Activated CD8-positive, alpha-beta memory T cell treated with anti-CD3 and anti-CD28 coated beads, Interleukin-2, amount 50 U/mL, for 4 hours (primary cell): ENCODE measurements at regions not wholly inside any gene's neighbourhood (a gene's known extent, or its start where the extent isn't known, plus 50 kb on each side); places are given as distances from the start of the nearest gene placed in this dataset.
"Not testable (repeated sequence)": the region's sequence is repeated elsewhere in the genome, so short reads cannot be mapped to it uniquely, and the experiment has no call there.

ENCODE experiments used
- DNase-seq: peaks from one replicate; pipeline ENCODE4 v3.0.0-alpha.2; 2020

DNA sequence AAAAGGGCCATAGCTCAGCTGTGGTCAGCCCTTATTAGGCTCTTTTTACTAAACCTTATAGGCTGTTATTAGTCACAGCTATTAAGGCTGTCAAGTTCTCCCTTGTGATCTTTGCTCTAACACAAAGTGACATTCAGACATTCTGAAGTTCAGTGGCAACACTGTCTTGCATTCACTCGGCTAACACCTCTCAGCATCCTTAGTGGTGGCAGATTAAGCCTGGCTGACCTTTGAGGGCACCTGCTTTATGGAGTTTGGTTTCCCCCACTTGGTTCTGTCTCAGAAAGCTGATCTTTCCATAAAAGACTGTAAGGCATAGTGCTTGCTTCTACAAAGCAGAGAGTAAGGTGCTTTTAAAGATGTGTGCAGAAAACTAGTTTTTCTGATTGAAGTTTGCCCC, 677.4 kb upstream of the TMEM132C start:
- no peak for DNase-seq

DNA sequence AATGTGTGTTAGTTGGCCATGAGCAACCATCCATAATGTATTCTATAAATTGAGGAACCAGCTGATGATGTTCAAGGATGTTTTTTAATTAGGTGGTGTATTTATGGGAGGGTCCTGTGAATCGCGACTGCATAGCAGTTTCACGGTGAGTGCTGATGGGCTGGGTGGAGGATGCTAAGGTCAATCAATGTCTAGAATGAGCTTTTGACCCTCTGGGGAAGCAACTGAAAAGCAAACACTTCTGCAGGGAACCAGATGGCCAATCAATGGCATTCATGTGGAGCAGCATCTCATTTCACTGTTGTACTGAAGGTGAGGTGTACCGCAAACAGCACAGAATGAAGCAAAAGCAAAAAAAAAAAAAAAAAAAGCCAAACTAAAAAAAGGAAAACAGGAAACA, 676.1 kb upstream of the TMEM132C start:
- DNase-seq: no peak

DNA sequence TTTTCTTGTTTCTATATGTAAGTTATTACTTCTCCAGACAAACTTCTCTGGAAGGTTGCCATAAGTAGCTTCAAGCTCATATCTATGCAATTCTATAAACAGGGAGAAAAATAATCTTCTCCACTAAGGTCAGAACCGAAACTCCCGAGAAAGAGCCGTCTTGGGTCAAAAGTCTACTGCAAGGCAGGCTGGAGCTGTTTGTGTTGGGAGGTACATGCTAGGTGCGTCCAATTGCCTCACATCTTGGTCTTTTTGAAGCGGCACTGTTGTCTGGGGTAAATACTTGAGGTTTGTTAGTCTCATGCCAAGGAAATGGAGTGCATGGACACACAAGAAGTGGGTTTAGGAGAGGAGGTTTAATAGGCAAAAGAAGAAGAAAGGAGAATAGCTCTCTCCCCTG, 674.7 kb upstream of the TMEM132C start:
- no peak for DNase-seq

DNA sequence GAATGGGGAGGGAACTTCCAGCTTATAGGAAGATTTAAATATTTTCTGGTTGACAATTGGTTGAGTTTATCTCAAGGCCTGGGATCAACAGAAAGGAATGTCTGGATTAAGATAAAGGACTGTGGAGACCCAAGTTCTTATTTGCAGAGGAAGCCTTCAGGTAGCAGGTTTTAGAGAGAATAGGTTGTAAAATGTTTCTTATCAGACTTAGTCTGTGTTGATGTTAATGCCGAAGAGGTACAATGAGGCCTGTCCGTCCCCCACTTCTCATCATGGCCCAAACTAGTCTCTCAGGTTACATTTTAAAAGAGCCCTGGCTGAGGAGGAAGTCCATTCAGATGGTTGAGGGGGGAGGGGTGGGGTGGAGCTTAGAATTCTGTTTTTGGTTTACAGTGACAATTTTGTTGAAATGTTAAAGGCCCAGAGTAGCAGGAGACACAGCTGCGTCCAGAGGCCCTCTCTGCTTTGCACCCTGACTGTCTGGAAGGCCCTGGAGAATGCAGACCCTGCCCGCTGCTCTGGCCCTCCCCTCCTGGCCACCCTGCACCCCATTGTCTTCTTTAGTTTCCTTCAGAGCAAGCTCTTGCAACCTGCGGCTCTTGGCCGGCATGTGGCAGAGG, 672.5 kb upstream of the TMEM132C start:
- no peak for DNase-seq

DNA sequence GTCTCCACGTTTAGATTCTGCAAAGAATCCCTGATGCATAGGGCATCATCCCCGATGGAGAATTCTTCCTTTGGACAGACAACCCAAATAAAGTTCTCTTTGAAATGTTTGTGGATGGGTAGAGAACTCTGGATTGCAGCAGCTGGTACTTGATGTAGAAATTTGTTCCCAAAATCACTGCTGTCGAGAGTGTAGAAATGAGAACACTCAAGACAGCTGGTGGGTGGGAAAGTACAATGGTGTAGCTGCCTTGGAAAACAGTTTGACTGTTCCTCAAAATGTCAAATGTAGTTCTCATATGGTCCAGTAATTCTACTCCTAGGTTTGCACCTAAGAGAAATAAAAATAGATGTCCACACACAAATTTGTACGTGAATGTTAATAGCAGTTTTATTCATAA, 671.5 kb upstream of the TMEM132C start:
- no peak for DNase-seq

DNA sequence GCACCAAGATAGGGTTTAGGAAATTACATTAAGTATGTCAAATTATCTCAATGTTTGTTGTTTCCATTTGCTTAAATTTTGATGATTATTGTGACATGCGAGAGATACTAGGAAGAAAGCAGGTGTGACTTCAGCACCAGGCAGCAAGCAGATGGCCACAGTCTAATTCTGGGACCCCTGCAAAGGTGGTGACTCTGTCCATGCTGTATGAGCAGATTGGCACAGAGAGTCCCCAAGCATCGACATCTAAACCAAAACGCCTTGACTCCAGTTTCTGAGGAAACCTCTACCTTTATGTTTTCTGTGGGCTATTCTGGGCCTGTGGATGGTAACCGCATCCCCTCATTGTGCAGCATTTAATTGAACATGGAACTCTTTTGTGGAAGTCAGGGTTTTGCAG, 670.1 kb upstream of the TMEM132C start:
- no peak for DNase-seq

DNA sequence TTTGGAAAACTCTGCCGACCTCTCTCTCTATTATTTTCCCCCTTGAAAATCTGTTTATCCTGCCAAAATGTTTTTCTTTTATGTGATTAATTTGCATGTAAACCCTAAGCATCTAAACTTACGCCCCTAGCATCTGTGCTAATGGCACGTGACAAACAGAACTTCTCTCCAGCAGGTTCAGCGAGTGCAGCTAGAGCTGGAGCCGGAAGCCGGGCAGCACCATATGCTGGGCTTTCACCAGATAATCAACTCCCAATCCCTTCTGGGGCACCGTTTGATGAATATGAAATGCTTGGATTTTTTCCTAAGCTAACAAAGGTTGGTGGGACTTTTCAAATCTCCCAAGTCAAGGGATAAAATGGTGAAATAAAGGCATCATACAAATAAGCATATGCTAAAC, 667.5 kb upstream of the TMEM132C start:
- DNase-seq: no peak

DNA sequence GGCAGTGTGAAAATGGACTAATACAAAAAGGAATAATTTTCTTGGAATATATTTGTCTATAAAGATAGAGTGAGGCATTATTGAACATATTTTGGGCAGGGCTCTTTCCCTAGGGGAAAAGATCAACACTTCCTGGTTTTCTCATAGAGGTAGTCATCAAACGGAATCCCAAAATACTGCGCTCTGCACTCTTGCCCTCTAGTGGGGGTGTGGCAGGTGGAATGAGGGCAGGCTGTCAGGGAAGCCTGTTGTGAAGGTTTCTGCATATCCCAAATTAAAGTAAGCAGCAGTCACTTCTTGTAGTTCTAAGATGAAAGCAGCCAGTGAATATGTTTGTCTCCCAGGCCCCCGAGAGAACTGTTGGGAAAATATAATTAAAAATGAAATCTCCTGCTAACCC, 666.8 kb upstream of the TMEM132C start:
- DNase-seq: no peak

DNA sequence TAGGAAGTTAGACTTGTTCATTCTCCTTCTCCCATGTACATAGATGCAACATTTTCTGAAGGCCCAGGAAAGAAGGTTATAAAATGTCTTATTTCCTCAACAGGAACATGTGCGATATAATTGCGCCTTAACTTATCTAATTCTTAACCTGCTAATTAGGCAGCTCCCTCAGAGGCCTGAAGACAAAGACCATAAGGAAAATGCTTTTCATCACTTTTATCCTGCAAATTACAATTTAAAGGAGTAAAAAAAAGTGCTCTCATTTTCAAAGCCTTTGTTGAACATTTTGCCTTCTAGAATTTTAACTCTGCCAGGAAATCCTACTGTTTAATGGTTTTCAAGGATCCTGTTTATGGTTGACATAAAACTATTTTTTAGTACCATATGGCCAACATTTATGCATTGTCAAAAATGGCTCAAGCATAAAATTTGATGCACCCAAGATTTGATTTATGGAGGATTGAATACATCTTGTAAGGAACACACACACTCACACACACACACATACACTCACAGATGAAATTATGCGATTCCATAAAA, 660.4 kb upstream of the TMEM132C start:
- no peak for DNase-seq

DNA sequence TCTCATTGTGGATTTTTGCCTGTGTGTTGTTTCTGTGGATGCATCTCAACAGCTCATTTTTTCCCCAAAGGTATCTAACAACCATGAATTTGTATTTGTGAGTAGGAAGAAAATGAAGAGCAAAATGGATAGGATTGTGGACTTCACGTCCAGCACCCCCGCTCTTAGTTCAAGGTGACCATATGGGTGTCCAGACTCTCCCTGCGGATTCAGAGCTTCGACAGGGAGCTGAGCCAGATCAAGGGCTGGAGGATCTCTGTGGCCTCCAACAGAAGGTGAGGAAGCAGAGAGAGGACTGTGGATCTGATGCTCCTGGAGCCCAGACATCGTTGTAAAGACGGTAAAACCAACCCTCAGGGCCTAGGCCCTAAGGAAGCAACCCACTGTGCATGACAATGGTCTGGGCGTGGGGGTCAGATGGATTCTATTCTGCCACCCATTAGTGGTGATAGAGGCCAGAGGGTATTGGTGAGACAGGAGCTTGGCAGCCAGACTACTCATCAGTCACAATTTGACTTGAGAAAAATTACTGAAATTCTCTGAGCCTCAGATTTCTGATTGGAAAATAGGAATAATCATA, 659.7 kb upstream of the TMEM132C start:
- DNase-seq: no peak

DNA sequence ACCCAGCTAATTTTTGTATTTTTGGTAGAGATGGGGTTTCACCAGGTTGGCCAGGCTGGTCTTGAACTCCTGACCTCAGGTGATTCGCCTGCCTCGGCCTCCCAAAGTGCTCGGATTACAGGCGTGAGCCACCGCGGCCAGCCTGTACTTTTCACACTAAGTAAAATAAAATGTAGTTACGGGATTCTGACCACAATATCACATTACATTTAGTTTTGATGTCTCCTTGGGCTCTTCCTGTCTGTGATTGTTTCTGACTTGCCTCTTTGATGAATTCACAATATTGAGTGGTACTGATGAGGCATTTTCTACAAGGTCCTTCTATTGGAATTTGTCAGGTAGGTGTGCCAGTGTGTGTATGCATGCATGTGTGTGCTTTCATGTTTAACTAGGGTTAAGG, 658.6 kb upstream of the TMEM132C start:
- DNase-seq: not testable (repeated sequence)

DNA sequence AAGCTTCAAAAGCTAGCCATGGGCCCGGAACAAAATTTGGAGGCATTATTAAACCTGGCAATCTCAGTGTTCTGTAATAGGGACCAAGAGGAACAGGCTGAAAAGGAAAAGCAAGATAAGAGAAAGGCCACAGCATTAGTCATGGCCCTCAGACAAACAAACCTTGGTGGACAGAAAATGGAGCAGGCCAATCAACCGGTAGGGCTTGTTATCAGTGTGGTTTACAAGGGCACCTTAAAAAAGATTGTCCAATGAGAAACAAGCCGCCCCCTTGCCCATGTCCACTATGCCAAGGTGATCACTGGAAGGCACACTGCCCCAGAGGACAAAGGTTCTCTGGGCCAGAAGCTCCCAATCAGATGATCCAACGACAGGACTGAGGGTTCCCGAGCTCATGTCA, 653.9 kb upstream of the TMEM132C start:
- DNase-seq: no peak

DNA sequence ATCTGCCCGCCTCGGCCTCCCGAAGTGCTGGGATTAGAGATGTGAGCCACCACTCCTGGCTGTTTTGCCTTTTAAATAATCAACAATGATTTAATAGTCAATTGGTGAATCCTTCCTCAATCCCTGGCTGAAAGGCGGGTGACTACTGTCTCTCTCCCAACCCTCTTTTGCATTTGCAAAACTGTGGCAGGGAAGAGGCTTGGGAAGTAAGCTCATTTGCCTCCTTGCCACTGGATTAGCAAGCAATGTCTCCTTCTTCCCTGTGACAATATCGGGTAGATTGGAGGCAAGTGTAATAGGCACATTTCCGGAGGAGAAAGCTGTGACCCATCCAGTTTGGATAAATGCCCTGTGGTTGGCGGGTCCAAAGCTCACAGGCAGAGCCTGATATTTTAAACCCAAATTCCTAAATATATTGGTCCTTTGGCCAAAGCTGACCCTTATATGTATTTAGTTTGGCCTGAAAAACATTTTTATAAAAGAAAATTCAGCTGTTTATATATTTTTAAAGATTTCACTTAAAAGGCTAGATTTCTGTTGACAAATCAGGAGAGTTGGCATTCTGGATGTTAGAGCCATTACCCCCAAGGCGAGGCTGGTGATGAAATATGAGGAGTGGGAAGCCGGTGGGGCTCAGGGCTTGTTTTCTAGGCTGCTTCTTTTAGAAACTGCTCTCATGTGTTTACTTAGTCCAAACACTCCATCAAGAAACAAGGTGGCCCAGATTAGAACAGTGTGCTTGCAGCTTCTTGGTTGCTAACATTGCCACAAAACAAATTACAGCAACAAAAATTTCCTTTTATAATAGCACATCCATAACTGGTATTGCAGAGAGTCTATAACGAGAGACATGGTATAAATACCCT, 646.9 kb upstream of the TMEM132C start:
- no peak for DNase-seq

DNA sequence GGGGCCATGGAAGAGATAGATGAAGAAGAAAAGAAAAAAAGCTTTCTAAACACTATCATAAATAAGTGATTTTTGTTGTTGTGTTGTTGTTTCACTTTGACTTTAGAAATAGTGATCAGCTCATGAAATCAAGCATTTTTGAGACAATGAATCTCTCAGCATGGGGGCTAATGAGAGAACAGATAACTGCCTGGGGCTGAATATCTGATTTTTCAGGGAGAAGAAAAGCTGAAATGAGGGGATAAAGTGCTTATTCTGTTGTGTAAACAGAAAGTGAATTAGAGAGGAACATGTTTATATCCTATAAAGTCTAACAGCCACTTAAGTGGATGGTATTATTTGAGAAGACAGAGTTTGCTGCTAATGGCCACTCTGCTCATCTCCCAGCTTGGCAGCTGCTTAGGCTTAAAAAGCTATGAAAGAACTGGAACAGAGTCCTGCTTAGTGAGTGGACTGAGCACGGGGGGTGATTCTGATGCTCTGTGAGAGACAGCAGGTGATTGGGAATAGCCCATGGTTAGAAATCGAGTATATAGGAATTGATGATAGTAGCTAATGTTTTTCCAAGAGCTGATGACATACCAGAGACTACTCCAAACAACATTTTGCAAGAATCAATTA, 646.1 kb upstream of the TMEM132C start:
- DNase-seq: no peak

DNA sequence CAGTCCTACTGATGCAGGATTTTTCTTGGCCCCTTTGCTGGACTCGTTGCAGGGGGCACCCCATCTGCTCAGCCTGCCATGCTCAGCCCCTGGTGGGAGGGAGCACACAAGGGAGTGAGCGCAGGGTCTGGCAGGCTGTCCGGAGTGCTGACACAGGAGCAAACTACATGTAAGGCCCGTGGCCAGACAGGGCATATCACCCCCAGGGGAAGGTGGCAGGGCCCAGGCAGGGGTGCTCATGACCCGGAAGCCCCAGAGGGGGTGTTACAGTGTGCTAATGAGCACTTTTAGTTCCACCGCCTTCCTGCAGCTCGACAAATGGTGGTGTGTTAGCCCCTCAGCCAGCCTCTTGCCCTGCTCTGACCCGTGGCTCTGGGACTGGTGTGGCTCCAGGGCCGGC, 645.6 kb upstream of the TMEM132C start:
- DNase-seq: no peak

DNA sequence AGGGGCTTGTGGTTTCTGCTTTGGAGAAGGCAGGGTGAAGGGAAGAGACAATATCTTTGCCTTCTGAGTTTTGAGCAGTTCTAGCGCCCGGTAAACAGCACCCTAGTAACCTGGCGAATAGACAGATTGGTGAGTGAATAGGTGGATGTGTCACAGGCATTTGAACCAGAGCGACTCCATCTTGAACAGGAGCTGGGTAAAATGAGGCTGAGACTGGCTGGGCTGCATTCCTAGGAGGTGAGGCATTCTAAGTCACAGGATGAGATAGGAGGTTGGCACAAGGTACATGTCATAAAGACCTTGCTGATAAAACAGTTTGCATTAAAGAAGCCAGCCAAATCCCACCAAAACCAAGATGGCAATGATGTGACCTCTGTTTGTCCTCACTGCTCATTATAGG, 643.6 kb upstream of the TMEM132C start:
- DNase-seq: no peak

DNA sequence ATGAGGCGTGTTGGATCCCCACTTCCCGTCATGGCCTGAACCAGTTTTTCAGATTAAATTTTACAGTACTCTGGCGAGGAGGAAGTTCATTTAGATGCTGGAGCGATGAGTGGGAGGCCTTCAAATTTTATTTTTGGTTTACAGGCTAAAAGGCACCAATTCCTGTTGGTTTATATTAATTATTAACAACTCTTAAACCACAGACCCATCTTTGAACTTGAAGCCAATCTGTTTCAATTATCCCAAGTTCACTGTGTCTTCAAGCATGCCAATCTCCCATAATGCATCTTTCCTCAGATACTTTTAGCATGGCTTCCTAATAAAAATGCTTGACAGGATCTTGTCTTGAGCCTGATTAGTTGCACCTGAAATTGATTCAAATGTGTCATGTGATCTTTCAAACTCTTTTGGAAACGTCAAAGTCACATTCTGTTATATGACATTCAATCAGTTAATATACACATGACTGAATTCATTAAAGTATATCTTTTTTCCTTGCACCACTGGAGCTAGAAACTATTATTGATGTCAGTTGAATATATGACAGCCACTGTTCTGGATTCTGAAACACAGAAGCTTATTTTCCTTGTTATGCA, 641.7 kb upstream of the TMEM132C start:
- no peak for DNase-seq

DNA sequence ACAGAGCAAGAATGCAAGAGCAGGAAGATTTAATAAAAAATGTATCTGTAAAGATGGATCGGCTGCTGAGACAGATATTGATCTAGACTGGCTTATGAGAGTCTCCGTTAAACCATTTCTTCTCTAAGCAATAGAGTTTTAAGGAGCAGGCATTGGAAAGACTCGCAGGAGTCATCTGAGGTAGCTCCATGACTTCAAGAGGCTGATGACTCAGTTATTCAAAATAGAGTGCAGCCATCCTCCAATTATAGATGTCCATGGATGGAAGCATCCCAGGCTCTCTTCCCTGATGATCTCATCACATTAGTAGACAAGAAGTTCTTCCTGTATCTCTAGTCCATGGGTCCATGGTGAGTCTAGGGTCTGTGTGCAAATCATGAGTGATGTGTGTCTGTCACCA, 638.3 kb upstream of the TMEM132C start:
- DNase-seq: no peak

DNA sequence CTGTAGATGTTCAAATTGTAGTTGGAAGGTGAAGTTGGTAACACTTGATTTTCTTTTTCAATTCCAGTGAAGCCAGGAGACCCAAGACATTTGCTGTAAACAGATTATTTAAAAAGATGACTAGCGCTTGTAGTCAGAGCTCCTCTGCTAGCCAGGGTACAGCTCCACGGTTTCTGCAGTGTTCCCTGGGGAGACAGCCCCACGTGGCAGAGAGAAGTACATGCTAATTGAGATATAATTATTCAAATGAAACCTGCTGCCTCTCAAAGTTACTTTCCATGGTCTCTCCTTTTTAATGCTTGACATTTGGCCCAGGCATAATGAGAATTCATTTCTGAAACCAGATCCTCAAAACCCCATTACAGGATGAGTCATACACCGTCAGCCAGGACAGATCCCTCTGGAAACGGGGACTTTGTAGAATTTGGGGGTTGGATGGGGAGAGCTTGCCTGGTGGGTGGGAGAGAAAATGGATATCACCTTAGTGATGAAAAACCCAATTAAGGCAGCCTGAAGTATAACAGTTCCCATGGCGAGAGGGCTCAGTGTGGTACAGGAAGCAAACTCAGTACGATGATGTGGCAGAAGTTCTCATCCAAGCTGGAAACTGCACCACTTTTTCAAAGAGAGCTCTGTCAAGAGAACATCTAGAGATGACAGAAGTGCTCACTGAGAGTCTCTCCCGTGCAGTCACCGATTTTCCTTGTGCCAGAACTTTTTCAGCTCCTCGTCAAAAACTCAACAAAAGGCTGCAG, 637.7 kb upstream of the TMEM132C start:
- no peak for DNase-seq

DNA sequence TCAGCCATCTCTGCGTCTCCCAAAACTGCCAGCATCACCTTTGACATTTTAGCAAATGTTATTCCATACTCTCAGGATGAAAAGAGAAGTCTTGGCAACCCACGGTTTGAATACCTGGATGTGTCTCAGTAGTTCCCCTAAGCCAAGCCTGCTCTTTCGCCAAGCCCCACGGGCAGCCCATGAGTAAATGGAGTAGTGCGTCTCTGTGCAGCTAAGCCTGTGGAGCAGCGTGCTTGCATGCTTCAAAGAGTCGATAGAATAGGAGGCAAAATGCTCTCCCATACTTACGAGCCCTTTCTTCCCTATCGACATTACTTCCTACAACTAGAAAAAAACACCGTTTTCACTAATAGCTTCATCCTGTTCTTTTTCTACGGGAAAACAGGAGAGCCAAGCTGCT, 634.5 kb upstream of the TMEM132C start:
- DNase-seq: no peak

DNA sequence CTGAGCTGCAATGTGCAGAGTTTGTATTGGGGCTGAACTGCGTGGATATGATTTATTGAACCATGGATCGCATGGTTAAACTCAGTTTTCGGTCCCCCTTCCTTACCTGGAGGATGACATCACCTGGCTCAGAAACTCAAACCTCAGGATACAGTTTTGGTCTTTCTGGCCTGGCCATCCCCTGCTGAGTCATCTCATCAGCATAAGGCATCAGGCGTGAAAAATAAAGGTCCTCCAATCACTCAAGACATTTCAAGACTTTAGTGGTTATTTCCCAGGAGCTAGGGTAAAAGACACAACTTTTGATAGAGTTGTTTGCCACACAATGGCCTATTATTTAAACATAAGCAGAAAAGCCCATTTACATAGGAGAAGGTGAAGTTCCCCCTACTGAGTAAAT, 631.1 kb upstream of the TMEM132C start:
- DNase-seq: no peak

DNA sequence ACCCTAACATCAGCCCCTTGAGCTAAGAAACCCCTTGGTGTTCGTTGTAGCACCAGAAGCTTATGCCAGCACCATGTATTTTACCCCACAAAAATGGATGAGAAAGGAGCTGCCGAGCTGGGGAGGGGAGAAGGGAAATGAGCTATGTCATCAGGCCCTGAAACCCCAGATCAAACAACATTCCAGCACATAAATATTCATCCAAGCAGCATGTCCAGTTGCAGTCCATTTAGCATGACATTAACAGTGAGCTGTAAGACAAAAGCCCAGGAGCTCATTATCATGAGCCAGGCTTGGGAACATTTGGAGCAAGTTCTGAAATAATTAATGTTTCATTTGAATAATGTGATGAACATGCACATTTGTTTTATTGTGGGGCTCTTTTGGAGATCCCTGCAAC, 630.1 kb upstream of the TMEM132C start:
- DNase-seq: no peak
